H1 (cell line): ENCODE measurements at regions not wholly inside any gene's neighbourhood (a gene's known extent, or its start where the extent isn't known, plus 50 kb on each side); places are given as distances from the start of the nearest gene placed in this dataset.

Source experiments
- ATF2 ChIP-seq: IDR thresholded peaks from 2 replicates; pipeline ENCODE4 v1.6.1; 2012; ENCODE audit warnings: low read length, inconsistent platforms
- CHD7 ChIP-seq: fragments of 300-600 bp; sonication (generic); IDR thresholded peaks from 2 replicates; pipeline ENCODE4 v1.7.1; 2012; ENCODE audit warnings: low read length, moderate library complexity, mild to moderate bottlenecking, inconsistent platforms; ENCODE audit not compliant: insufficient replicate concordance
- EGR1 ChIP-seq: IDR thresholded peaks from 2 replicates; pipeline ENCODE4 v1.6.1; 2011; ENCODE audit warnings: low read depth, low read length, borderline replicate concordance
- MAX ChIP-seq: IDR thresholded peaks from 2 replicates; pipeline ENCODE4 v1.6.1; 2012; ENCODE audit warnings: inconsistent platforms
- SP1 ChIP-seq: IDR thresholded peaks from 2 replicates; pipeline ENCODE4 v1.6.1; 2011; ENCODE audit warnings: low read depth, low read length

GRCh38 chr9:95620722-95621121 is 104.0 kb upstream of the PTCH1 start (continued):
- TF ChIP-seq CHD7 (no peak), ATF2 (no peak), SP1 (no peak), MAX (no peak), EGR1 (no peak)
